Gastroesophageal sphincter (tissue), 3 donors: ENCODE measurements at regions not wholly inside any gene's neighbourhood (a gene's known extent, or its start where the extent isn't known, plus 50 kb on each side); places are given as distances from the start of the nearest gene placed in this dataset.

Experiments used
- POLR2AphosphoS5 ChIP-seq: sonication (generic); formaldehyde crosslinking; IDR thresholded peaks from one replicate; pipeline ENCODE4 v1.6.1; 2017; ENCODE audit warnings: antibody characterized with exemption
- TF ChIP-seq, protein P1 (sequence below), 4 experiments: fragments of 200-600 bp in 2 of 4; fragments of 450-650 bp in 2 of 4; sonication (generic) in 1 of 4; IDR thresholded peaks; one replicate each; pipeline ENCODE4 v1.5.1; 2017 to 2019; ENCODE audit warnings: antibody characterized with exemption in 4 of 4, mild to moderate bottlenecking in 2 of 4, moderate library complexity in 2 of 4

DNA sequence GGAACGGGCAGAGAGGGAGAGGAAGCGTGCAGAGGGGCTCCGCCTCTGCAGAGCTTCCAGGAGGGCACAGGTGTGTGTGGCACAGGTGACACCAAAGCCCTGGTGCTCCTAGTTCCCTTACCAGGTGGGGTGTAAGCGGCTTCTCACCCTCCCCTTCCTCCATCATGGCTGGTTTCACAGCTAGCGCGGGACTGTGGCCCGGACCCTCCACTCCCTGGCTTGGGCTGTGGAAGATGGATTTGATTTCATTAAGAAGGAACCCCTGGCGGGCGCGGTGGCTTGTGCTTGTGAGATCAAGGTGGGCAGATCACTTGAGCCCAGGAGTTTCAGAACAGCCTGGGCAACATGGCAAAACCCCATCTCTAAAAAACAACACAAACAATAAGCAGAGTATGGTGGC lies 241.2 kb upstream of the GSE1 start:
- TF ChIP-seq, protein P1, sequence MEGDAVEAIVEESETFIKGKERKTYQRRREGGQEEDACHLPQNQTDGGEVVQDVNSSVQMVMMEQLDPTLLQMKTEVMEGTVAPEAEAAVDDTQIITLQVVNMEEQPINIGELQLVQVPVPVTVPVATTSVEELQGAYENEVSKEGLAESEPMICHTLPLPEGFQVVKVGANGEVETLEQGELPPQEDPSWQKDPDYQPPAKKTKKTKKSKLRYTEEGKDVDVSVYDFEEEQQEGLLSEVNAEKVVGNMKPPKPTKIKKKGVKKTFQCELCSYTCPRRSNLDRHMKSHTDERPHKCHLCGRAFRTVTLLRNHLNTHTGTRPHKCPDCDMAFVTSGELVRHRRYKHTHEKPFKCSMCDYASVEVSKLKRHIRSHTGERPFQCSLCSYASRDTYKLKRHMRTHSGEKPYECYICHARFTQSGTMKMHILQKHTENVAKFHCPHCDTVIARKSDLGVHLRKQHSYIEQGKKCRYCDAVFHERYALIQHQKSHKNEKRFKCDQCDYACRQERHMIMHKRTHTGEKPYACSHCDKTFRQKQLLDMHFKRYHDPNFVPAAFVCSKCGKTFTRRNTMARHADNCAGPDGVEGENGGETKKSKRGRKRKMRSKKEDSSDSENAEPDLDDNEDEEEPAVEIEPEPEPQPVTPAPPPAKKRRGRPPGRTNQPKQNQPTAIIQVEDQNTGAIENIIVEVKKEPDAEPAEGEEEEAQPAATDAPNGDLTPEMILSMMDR (IDR thresholded peaks at IDR 0.05) = no peak
- no peak for TF ChIP-seq POLR2AphosphoS5
